ENCODE measurements at regions not wholly inside any gene's neighbourhood (a gene's known extent, or its start where the extent isn't known, plus 50 kb on each side); places are given as distances from the start of the nearest gene placed in this dataset.

- Histone ChIP-seq H3K9me3 (ENCODE audit: insufficient read depth in 2 of 2, low read depth in 1 of 2, low read length in 1 of 2) (no peaks in the 10 kb centered on the region), H3K79me1 (ENCODE audit: low read depth, low read length) (no peaks in the 10 kb centered on the region), H3K9ac (replicated peaks in 1 of 4; ENCODE audit: extremely low read depth in 1 of 4, low read depth in 3 of 4, low read length in 3 of 4) (no peak overlapping the region), H4K8ac (ENCODE audit: extremely low read depth, insufficient read depth, low read length) (no peak overlapping the region), H3K18ac (ENCODE audit: extremely low read depth, low read length) (no peak overlapping the region), H2BK120ac (replicated peaks; ENCODE audit: low read depth, low read length) (no peak overlapping the region), H2BK5ac (ENCODE audit: low read depth, low read length) (no peak overlapping the region), H4K91ac (replicated peaks; ENCODE audit: insufficient read length, low read length) (no peak overlapping the region), H2AFZ (ENCODE audit: low read length) (no peak overlapping the region), H3K79me2 (ENCODE audit: control insufficient read depth in 1 of 2, insufficient read depth in 2 of 2, low read length in 2 of 2) (no peaks in the 10 kb centered on the region), H3K14ac (ENCODE audit: insufficient read length) (no peak overlapping the region), H3K27ac (ENCODE audit: low read depth, low read length) (no peak overlapping the region), H4K5ac (ENCODE audit: insufficient read length, low read depth, low read length) (no peak overlapping the region), H4K20me1 (replicated peaks in 1 of 2; ENCODE audit: control insufficient read depth in 1 of 2, insufficient read depth in 2 of 2, low read length in 2 of 2) (no peaks in the 10 kb centered on the region), H3K27me3 (replicated peaks in 1 of 4; ENCODE audit: control insufficient read depth in 3 of 4, extremely low read depth in 1 of 4, insufficient read depth in 3 of 4, low read length in 3 of 4) (no peaks in the 10 kb centered on the region), H3K23ac (ENCODE audit: insufficient read length) (no peak overlapping the region), H2BK12ac (ENCODE audit: low read depth, low read length) (no peak overlapping the region), H2BK20ac (ENCODE audit: low read length) (no peak overlapping the region), H3K4me3 (ENCODE audit: extremely low read depth in 1 of 4, insufficient read depth in 2 of 4, low read depth in 3 of 4, low read length in 4 of 4) (no peak overlapping the region), H2BK15ac (ENCODE audit: low read length) (no peak overlapping the region), H3K36me3 (ENCODE audit: control insufficient read depth in 2 of 4, insufficient read depth in 4 of 4, low read length in 3 of 4) (no peaks in the 10 kb centered on the region), H3K4ac (replicated peaks; ENCODE audit: insufficient read length, low read depth, low read length) (no peak overlapping the region), H3K56ac (replicated peaks; ENCODE audit: insufficient read length, low read depth, low read length) (no peak overlapping the region), H2AK5ac (ENCODE audit: low read depth, low read length) (no peak overlapping the region), H3K4me1 (replicated peaks in 1 of 4; ENCODE audit: control insufficient read depth in 3 of 4, insufficient read depth in 4 of 4, low read length in 3 of 4) (no peaks in the 10 kb centered on the region), H3K23me2 (ENCODE audit: low read depth, low read length) (no peaks in the 10 kb centered on the region), H3K4me2 (ENCODE audit: insufficient read depth in 1 of 2, low read depth in 2 of 2, low read length in 2 of 2) (no peak overlapping the region)
- ChIA-PET CTCF (ENCODE audit: partially characterized antibody) (no interaction called here), POLR2A (ENCODE audit: partially characterized antibody) (no interaction called here)
- FAIRE-seq = peak; percentile 92
- no peak for DNase-seq (ENCODE audit: low read depth in 1 of 2, low spot score in 2 of 2)
- WGBS, 2 experiments (ENCODE audit: extremely low coverage in 1 of 2, insufficient coverage in 1 of 2, insufficient read length in 1 of 2, insufficient replicate concordance in 2 of 2, low coverage in 1 of 2, low lambda C conversion rate in 2 of 2, missing lambda C conversion rate in 1 of 2) = 92% methylated on average over 2 of the region's 3 CpGs; no CpG with 5 or more reads in 1 of the 2 experiments
- TF ChIP-seq HDAC2 (IDR thresholded peaks at IDR 0.05; ENCODE audit: borderline replicate concordance in 1 of 2, low read depth in 2 of 2, low read length in 2 of 2) (no peak), TAF1 (IDR thresholded peaks at IDR 0.05; ENCODE audit: low read depth, low read length) (no peak), SRF (IDR thresholded peaks at IDR 0.05; ENCODE audit: low read depth, low read length) (no peak), RXRA (IDR thresholded peaks at IDR 0.05; ENCODE audit: insufficient read depth, low read depth, low read length) (no peak), POU5F1 (IDR thresholded peaks at IDR 0.05; ENCODE audit: low read depth, low read length) (no peak), TCF12 (IDR thresholded peaks at IDR 0.05; ENCODE audit: low read depth, low read length) (no peak)
Measured at GRCh38 chrX:3450881-3451570, 104.6 kb upstream of the MXRA5 start.

All from H1 (cell line).